AG04450 (cell line): ENCODE measurements at regions not wholly inside any gene's neighbourhood (a gene's known extent, or its start where the extent isn't known, plus 50 kb on each side); places are given as distances from the start of the nearest gene placed in this dataset.

Experiments
- CTCF ChIA-PET: fragments of 300-600, 350-600 bp; formaldehyde crosslinking; extraction: SDS; loops from one replicate; lab custom pipeline; 2022; ENCODE audit warnings: antibody characterized with exemption, inconsistent platforms; lab: Charles Lee
- POLR2A ChIA-PET: fragments of 350-600 bp; formaldehyde crosslinking; extraction: SDS; loops from one replicate; lab custom pipeline; 2021; ENCODE audit warnings: antibody characterized with exemption, inconsistent platforms; lab: Yijun Ruan, JAX
- DNase-seq: peaks from one replicate; pipeline ENCODE4 v3.0.0-alpha.2; 2011; ENCODE audit warnings: low read depth, low spot score
- H3K27ac ChIP-seq: one replicate; pipeline ENCODE4 v1.5.1; 2012; ENCODE audit warnings: low read depth, low read length, control low read depth
- H3K27me3 ChIP-seq: one replicate; pipeline ENCODE4 v1.6.0; 2012; ENCODE audit warnings: low read length; ENCODE audit not compliant: control insufficient read depth, insufficient read depth
- H3K4me3 ChIP-seq: 2 replicates; pipeline ENCODE4 v1.5.1; 2011; ENCODE audit warnings: mild to moderate bottlenecking, low read depth, low read length, control low read depth
- H3K9me3 ChIP-seq: 2 replicates; pipeline ENCODE4 v1.5.1; 2012; ENCODE audit warnings: low read length; ENCODE audit not compliant: control insufficient read depth, insufficient read depth
- TF ChIP-seq, protein P1 (sequence below): IDR thresholded peaks from 2 replicates; pipeline ENCODE4 v1.5.1; 2011; ENCODE audit warnings: low read depth, low read length, control low read depth, inconsistent platforms

DNA sequence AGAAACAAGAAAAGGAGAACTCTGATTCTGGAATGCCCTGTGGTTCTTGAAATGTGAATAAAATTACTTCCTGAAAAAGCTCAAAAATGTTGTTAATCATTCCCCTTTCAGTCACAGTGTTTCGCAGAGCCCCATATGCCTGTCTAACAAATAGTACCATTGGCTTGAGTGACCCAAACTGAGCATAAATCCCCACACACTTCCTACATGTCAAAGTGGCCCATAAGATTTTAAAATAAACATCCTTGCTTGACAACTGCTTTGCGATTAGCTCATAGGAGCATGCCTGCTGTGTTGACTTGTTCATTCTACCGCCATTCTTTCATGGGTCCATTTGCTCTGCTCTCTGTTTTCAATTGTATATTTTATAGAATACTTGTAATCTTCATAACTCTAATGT, 377.8 kb upstream of the SMIM21 start:
- TF ChIP-seq, protein P1, sequence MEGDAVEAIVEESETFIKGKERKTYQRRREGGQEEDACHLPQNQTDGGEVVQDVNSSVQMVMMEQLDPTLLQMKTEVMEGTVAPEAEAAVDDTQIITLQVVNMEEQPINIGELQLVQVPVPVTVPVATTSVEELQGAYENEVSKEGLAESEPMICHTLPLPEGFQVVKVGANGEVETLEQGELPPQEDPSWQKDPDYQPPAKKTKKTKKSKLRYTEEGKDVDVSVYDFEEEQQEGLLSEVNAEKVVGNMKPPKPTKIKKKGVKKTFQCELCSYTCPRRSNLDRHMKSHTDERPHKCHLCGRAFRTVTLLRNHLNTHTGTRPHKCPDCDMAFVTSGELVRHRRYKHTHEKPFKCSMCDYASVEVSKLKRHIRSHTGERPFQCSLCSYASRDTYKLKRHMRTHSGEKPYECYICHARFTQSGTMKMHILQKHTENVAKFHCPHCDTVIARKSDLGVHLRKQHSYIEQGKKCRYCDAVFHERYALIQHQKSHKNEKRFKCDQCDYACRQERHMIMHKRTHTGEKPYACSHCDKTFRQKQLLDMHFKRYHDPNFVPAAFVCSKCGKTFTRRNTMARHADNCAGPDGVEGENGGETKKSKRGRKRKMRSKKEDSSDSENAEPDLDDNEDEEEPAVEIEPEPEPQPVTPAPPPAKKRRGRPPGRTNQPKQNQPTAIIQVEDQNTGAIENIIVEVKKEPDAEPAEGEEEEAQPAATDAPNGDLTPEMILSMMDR, result no peak
- Histone ChIP-seq H3K4me3 (no peak overlapping the region), H3K9me3 (no peaks in the 10 kb centered on the region; the same call in 1 of the 2 replicates), H3K27me3 (peaks cover 3% of the 10 kb centered on the region), H3K27ac (no peak overlapping the region)
- POLR2A ChIA-PET, result no interaction called here
- CTCF ChIA-PET, result no interaction called here
- no peak for DNase-seq

DNA sequence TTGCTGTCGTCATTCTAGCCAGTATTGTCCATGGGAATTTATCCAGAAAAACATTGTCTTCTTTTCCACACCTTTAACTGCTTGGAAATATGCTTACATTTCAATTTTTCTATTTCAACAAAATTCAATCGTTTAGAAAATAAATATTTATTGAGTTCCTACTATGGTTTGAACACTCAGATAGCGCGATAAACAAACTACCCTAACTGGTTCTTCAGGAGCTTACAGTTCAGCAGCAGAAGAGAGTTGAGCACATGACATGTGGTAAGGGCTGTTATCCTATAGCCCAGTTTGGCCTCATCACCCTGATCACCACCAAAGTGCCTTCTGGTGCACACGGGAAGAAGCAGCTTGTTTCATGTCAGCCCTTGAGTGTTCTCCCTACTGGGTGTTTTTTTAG, 375.2 kb upstream of the SMIM21 start:
- Histone ChIP-seq H3K27me3 (no peaks in the 10 kb centered on the region), H3K4me3 (no peak overlapping the region), H3K9me3 (no peaks in the 10 kb centered on the region; the same call in 1 of the 2 replicates), H3K27ac (no peak overlapping the region)
- POLR2A ChIA-PET, result no interaction called here
- TF ChIP-seq, protein P1, result no peak
- CTCF ChIA-PET, result no interaction called here
- no peak for DNase-seq

DNA sequence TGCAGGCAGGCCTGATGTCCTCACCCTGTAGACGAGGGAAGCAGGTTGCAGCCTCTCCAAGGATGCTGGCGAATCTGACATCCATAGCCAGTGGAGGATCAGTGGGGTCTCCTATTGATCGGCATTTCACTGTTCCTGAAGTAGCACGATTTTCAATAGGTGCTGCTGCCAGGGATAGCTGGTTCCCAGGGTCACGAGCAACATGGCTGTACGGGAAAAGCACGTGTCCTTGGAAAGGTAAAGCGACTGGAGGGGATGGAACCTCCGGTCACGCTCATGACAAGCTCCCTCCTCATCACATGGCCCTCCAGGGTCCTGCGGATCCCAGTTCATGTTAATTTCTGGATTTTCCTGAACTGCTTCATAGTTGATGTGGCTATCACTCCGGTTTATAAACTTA, 373.7 kb upstream of the SMIM21 start:
- H3K9me3 ChIP-seq, result no peaks in the 10 kb centered on the region; the same call in 1 of the 2 replicates
- ChIA-PET POLR2A (no interaction called here), CTCF (no interaction called here)
- TF ChIP-seq, protein P1, result no peak
- no peak overlapping the region for H3K27ac ChIP-seq
- no peaks in the 10 kb centered on the region for H3K27me3 ChIP-seq
- H3K4me3 ChIP-seq, result no peak overlapping the region
- DNase-seq, result no peak

DNA sequence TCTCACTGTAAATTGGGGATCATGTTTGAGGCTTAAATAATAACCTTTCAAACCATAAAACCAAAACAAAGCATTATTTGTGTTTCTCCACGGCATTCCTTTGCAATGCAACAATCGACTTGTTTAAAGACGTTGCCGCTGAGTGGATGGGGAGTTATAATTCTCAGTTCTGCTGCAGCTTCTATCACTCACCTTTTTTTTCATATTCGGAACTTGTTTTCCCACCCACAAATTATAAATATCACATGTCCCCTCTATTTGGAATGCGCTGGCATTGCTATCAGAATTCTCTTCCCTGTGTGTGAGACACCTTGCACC, 372.8 kb upstream of the SMIM21 start:
- TF ChIP-seq, protein P1, result no peak
- DNase-seq, result no peak
- Histone ChIP-seq H3K27me3 (no peaks in the 10 kb centered on the region), H3K4me3 (no peak overlapping the region), H3K9me3 (no peaks in the 10 kb centered on the region; the same call in 1 of the 2 replicates), H3K27ac (no peak overlapping the region)
- ChIA-PET CTCF (no interaction called here), POLR2A (no interaction called here)

DNA sequence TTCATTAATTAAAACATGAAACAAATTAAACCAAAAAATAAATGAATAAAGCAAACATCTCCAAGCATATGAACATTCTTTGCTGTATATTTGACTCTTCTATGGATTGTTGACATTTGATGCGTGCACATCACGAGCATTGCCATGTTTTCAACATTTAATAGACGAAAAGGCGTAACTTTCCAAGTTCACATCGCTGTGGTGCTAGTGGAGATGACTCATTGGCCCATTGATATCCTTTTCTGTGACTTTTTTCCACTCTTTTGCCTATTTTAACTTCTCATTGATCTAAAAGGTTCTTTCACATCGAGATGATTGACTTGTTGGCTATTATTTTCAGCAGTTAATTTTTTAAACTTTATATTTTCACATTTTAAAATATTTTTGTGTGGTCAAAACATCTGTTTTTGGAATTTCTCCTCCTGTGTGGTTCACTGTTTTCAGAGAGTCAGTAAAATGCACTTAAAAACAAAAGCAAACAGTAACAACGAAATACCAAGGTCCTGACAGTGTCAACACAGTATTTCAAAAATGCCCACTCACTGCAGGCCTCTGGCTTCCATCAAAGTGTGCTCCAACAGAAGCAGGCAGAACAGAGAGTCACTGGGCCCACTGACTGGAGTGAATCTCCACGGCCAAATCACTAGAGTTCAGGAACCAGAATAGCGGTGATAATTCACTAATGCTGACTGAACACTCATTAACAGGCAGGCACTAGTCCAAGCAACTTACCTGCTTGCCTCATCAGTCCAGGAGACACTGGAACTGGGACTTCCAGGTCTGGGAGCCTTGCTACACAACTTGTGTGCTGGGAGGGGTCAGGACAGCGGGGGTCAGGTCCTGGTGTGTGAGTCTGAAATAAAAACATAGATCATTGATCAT, 372.2 kb upstream of the SMIM21 start:
- no peak overlapping the region for H3K27ac ChIP-seq
- no peak for DNase-seq

More for the DNA sequence above, 372.2 kb upstream of the SMIM21 start:
- POLR2A ChIA-PET, result no interaction called here
- H3K9me3 ChIP-seq, result no peaks in the 10 kb centered on the region; the same call in 1 of the 2 replicates
- CTCF ChIA-PET, result no interaction called here
- no peaks in the 10 kb centered on the region for H3K27me3 ChIP-seq
- no peak overlapping the region for H3K4me3 ChIP-seq
- TF ChIP-seq, protein P1, result no peak
